ENCODE measurements at regions not wholly inside any gene's neighbourhood (a gene's known extent, or its start where the extent isn't known, plus 50 kb on each side); places are given as distances from the start of the nearest gene placed in this dataset.

GRCh38 chr4:125369098-125369497 is 54.3 kb downstream of the FAT4 start:
- peaks cover 0 to 13% (median 4%) of the 10 kb centered on the region in 4 donors for H3K36me3 ChIP-seq (ENCODE audit: control insufficient read depth in 4 of 4, insufficient read depth in 4 of 4, low read length in 4 of 4)
- TF ChIP-seq, protein P1, sequence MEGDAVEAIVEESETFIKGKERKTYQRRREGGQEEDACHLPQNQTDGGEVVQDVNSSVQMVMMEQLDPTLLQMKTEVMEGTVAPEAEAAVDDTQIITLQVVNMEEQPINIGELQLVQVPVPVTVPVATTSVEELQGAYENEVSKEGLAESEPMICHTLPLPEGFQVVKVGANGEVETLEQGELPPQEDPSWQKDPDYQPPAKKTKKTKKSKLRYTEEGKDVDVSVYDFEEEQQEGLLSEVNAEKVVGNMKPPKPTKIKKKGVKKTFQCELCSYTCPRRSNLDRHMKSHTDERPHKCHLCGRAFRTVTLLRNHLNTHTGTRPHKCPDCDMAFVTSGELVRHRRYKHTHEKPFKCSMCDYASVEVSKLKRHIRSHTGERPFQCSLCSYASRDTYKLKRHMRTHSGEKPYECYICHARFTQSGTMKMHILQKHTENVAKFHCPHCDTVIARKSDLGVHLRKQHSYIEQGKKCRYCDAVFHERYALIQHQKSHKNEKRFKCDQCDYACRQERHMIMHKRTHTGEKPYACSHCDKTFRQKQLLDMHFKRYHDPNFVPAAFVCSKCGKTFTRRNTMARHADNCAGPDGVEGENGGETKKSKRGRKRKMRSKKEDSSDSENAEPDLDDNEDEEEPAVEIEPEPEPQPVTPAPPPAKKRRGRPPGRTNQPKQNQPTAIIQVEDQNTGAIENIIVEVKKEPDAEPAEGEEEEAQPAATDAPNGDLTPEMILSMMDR (IDR thresholded peaks at IDR 0.05; ENCODE audit: control extremely low read depth, extremely low read depth), result no peak
- no peak overlapping the region for H3K27ac ChIP-seq (ENCODE audit: low read depth in 1 of 2, low read length in 1 of 2)
- no peak for DNase-seq
- H3K9me3 ChIP-seq (ENCODE audit: control insufficient read depth in 4 of 4, insufficient read depth in 3 of 4, low read length in 3 of 4), result peaks cover 0 to 2% (median 0%) of the 10 kb centered on the region in 4 donors
- H3K27me3 ChIP-seq (ENCODE audit: control insufficient read depth in 3 of 3, insufficient read depth in 3 of 3, low read length in 2 of 3), result no peaks in the 10 kb centered on the region
- ATAC-seq (ENCODE audit: insufficient read depth, low FRiP score), result no peak
- H3K4me1 ChIP-seq (ENCODE audit: control insufficient read depth in 5 of 5, insufficient read depth in 5 of 5, low read length in 5 of 5), result peaks cover 0 to 16% (median 0%) of the 10 kb centered on the region in 5 donors
- no peak overlapping the region for H3K4me3 ChIP-seq
- peak overlapping the region in 1 of 2 donors; percentile 85 for H3K9ac ChIP-seq (ENCODE audit: insufficient read depth in 1 of 2, low read length in 2 of 2)
- 95 to 98% methylated on average over 2 of the region's 2 CpGs for WGBS, 2 donors

- peaks cover 0 to 22% (median 0%) of the 10 kb centered on the region in 5 donors for H3K4me1 ChIP-seq (ENCODE audit: control insufficient read depth in 5 of 5, insufficient read depth in 5 of 5, low read length in 5 of 5)
- peaks cover 0 to 2% (median 0%) of the 10 kb centered on the region in 4 donors for H3K9me3 ChIP-seq (ENCODE audit: control insufficient read depth in 4 of 4, insufficient read depth in 3 of 4, low read length in 3 of 4)
- peaks cover 0 to 10% (median 3%) of the 10 kb centered on the region in 4 donors for H3K36me3 ChIP-seq (ENCODE audit: control insufficient read depth in 4 of 4, insufficient read depth in 4 of 4, low read length in 4 of 4)
- no peaks in the 10 kb centered on the region for H3K27me3 ChIP-seq (ENCODE audit: control insufficient read depth in 3 of 3, insufficient read depth in 3 of 3, low read length in 2 of 3)
- H3K9ac ChIP-seq (ENCODE audit: insufficient read depth in 1 of 2, low read length in 2 of 2), result no peak overlapping the region
- ATAC-seq (ENCODE audit: insufficient read depth, low FRiP score), result no peak
- TF ChIP-seq, protein P1 (IDR thresholded peaks at IDR 0.05; ENCODE audit: control extremely low read depth, extremely low read depth), result no peak
- no peak overlapping the region for H3K27ac ChIP-seq (ENCODE audit: low read depth in 1 of 2, low read length in 1 of 2)
- H3K4me3 ChIP-seq, result no peak overlapping the region
- no peak for DNase-seq
- 96% methylated on average over 2 of the region's 2 CpGs for WGBS, 2 donors
These were observed 55.7 kb downstream of the FAT4 start for GRCh38 chr4:125370478-125370877.

- DNase-seq (no peak), ATAC-seq (ENCODE audit: insufficient read depth, low FRiP score) (no peak)
- TF ChIP-seq, protein P1 (IDR thresholded peaks at IDR 0.05; ENCODE audit: control extremely low read depth, extremely low read depth), result no peak
- no peaks in the 10 kb centered on the region for H3K27me3 ChIP-seq (ENCODE audit: control insufficient read depth in 3 of 3, insufficient read depth in 3 of 3, low read length in 2 of 3)
- no peak overlapping the region for H3K9ac ChIP-seq (ENCODE audit: insufficient read depth in 1 of 2, low read length in 2 of 2)
- peaks cover 0 to 5% (median 3%) of the 10 kb centered on the region in 4 donors for H3K9me3 ChIP-seq (ENCODE audit: control insufficient read depth in 4 of 4, insufficient read depth in 3 of 4, low read length in 3 of 4)
- H3K27ac ChIP-seq (ENCODE audit: low read depth in 1 of 2, low read length in 1 of 2), result no peak overlapping the region
- peaks cover 0 to 6% (median 2%) of the 10 kb centered on the region in 5 donors for H3K4me1 ChIP-seq (ENCODE audit: control insufficient read depth in 5 of 5, insufficient read depth in 5 of 5, low read length in 5 of 5)
- peaks cover 0 to 6% (median under 1%) of the 10 kb centered on the region in 4 donors for H3K36me3 ChIP-seq (ENCODE audit: control insufficient read depth in 4 of 4, insufficient read depth in 4 of 4, low read length in 4 of 4)
- 18 to 32% methylated on average over 1 of the region's 1 CpG for WGBS, 2 donors
- H3K4me3 ChIP-seq, result no peak overlapping the region
These were observed 68.2 kb downstream of the FAT4 start for GRCh38 chr4:125382995-125383394.

- peaks cover 0 to 25% (median 8%) of the 10 kb centered on the region in 5 donors for H3K4me1 ChIP-seq (ENCODE audit: control insufficient read depth in 5 of 5, insufficient read depth in 5 of 5, low read length in 5 of 5)
- no peaks in the 10 kb centered on the region for H3K27me3 ChIP-seq (ENCODE audit: control insufficient read depth in 3 of 3, insufficient read depth in 3 of 3, low read length in 2 of 3)
- no peak for ATAC-seq (ENCODE audit: insufficient read depth, low FRiP score)
- H3K9ac ChIP-seq (ENCODE audit: insufficient read depth in 1 of 2, low read length in 2 of 2), result no peak overlapping the region
- TF ChIP-seq, protein P1 (IDR thresholded peaks at IDR 0.05; ENCODE audit: control extremely low read depth, extremely low read depth), result no peak
- peaks cover 0 to 3% (median 2%) of the 10 kb centered on the region in 4 donors for H3K9me3 ChIP-seq (ENCODE audit: control insufficient read depth in 4 of 4, insufficient read depth in 3 of 4, low read length in 3 of 4)
- peak overlapping the region in 1 of 2 donors; percentile 45 for H3K27ac ChIP-seq (ENCODE audit: low read depth in 1 of 2, low read length in 1 of 2)
- H3K4me3 ChIP-seq, result no peak overlapping the region
- peaks cover 0 to under 1% (median 0%) of the 10 kb centered on the region in 4 donors for H3K36me3 ChIP-seq (ENCODE audit: control insufficient read depth in 4 of 4, insufficient read depth in 4 of 4, low read length in 4 of 4)
- no peak for DNase-seq
These were observed 73.0 kb downstream of the FAT4 start for GRCh38 chr4:125387770-125388169.

Measured in lung (tissue), 11 donors.